ENCODE measurements at regions not wholly inside any gene's neighbourhood (a gene's known extent, or its start where the extent isn't known, plus 50 kb on each side); places are given as distances from the start of the nearest gene placed in this dataset.

DNA sequence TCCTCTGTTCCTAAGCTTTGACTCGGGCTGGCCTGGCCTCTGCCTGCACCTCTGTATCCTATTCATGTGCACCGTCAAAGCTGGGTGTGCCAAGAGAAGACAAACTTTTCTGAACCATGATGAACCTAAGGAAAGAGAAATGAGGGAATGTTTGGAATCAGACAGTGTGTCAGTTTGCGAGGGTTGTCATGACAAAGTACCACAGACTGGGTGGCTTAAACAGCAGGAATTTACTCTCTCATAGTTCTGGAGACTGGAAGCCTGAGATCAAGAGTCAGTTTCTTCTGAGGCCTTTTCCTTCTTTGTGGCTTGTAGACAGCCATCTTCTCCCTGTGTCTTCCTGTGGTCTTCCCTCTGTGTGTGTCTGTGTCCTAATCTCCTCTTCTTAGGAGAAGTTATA, 129.0 kb downstream of the KATNIP start:
- H3K27ac ChIP-seq: no peak overlapping the region
- H3F3A ChIP-seq (ENCODE audit: insufficient read depth, low read depth): no peaks in the 10 kb centered on the region
- no peak for TF ChIP-seq EZH2 (IDR thresholded peaks at IDR 0.05; ENCODE audit: low read depth)
- TF ChIP-seq, protein P1, sequence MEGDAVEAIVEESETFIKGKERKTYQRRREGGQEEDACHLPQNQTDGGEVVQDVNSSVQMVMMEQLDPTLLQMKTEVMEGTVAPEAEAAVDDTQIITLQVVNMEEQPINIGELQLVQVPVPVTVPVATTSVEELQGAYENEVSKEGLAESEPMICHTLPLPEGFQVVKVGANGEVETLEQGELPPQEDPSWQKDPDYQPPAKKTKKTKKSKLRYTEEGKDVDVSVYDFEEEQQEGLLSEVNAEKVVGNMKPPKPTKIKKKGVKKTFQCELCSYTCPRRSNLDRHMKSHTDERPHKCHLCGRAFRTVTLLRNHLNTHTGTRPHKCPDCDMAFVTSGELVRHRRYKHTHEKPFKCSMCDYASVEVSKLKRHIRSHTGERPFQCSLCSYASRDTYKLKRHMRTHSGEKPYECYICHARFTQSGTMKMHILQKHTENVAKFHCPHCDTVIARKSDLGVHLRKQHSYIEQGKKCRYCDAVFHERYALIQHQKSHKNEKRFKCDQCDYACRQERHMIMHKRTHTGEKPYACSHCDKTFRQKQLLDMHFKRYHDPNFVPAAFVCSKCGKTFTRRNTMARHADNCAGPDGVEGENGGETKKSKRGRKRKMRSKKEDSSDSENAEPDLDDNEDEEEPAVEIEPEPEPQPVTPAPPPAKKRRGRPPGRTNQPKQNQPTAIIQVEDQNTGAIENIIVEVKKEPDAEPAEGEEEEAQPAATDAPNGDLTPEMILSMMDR (conservative IDR thresholded peaks at IDR 0.05): no peak
- no peaks in the 10 kb centered on the region for H3K79me2 ChIP-seq (ENCODE audit: low read depth)
- H3K4me1 ChIP-seq (replicated peaks; ENCODE audit: insufficient read depth): no peaks in the 10 kb centered on the region
- H3K27me3 ChIP-seq (ENCODE audit: insufficient read depth, low read depth): no peaks in the 10 kb centered on the region
- H4K20me1 ChIP-seq (ENCODE audit: insufficient read depth): 0 out of 2 replicates have a peak, but pooled peaks cover 3% of the 10 kb centered on the region
- H3K9me2 ChIP-seq (ENCODE audit: insufficient read depth): no peaks in the 10 kb centered on the region
- no peak overlapping the region for H3K4me3 ChIP-seq
- intact Hi-C loops (cut with micrococcal nuclease; ENCODE audit: unreplicated experiment): no loop called here
- no peak overlapping the region for H2AFZ ChIP-seq
- no peak for DNase-seq
- peaks cover 4% of the 10 kb centered on the region; the same call in 1 of the 2 replicates for H3K36me3 ChIP-seq (ENCODE audit: low read depth)
- H3K4me2 ChIP-seq: no peak overlapping the region
- ChIA-PET CTCF (no interaction called here), POLR2A (ENCODE audit: unreplicated experiment) (no interaction called here)
- H3K9me3 ChIP-seq (ENCODE audit: insufficient read depth, low read depth): no peaks in the 10 kb centered on the region
- no TSS peak for BruUV-seq (replicated peaks)

DNA sequence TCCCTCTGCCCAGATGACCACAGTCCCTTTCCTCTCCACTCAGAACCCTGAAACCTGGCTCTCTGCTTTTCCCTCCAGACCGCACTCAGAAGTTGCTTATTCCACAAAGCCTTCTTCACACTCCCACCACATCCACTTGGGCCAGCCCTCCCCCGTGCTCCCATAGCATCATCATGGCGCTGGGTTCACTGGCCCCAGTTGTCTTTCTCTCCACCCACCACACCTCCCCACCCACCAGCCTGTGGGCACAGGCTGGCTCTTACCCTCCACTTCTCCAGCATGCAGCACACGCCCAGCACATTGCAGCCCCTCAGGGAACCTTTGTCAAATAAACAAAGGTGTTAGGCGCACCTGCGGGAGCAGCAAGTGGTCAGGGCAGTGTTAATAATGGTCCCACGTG, 130.0 kb downstream of the KATNIP start:
- H3K27ac ChIP-seq: no peak overlapping the region
- H3K9me2 ChIP-seq (ENCODE audit: insufficient read depth): no peaks in the 10 kb centered on the region
- no peak overlapping the region for H2AFZ ChIP-seq
- POLR2A ChIA-PET (ENCODE audit: unreplicated experiment): no interaction called here
- TF ChIP-seq, protein P1 (conservative IDR thresholded peaks at IDR 0.05): no peak
- no peak for TF ChIP-seq EZH2 (IDR thresholded peaks at IDR 0.05; ENCODE audit: low read depth)
- no peaks in the 10 kb centered on the region for H3K79me2 ChIP-seq (ENCODE audit: low read depth)
- intact Hi-C loops (cut with micrococcal nuclease; ENCODE audit: unreplicated experiment): no loop called here
- no TSS peak for BruUV-seq (replicated peaks)
- H3K4me1 ChIP-seq (replicated peaks; ENCODE audit: insufficient read depth): no peaks in the 10 kb centered on the region
- no peaks in the 10 kb centered on the region for H3K27me3 ChIP-seq (ENCODE audit: insufficient read depth, low read depth)
- no peaks in the 10 kb centered on the region for H3K9me3 ChIP-seq (ENCODE audit: insufficient read depth, low read depth)
- H4K20me1 ChIP-seq (ENCODE audit: insufficient read depth): 0 out of 2 replicates have a peak, but pooled peaks cover 3% of the 10 kb centered on the region
- no peaks in the 10 kb centered on the region for H3F3A ChIP-seq (ENCODE audit: insufficient read depth, low read depth)
- H3K4me2 ChIP-seq: no peak overlapping the region
- peaks cover 8% of the 10 kb centered on the region for H3K36me3 ChIP-seq (ENCODE audit: low read depth)
- no peak for DNase-seq
- no peak overlapping the region for H3K4me3 ChIP-seq
- CTCF ChIA-PET: no interaction called here

DNA sequence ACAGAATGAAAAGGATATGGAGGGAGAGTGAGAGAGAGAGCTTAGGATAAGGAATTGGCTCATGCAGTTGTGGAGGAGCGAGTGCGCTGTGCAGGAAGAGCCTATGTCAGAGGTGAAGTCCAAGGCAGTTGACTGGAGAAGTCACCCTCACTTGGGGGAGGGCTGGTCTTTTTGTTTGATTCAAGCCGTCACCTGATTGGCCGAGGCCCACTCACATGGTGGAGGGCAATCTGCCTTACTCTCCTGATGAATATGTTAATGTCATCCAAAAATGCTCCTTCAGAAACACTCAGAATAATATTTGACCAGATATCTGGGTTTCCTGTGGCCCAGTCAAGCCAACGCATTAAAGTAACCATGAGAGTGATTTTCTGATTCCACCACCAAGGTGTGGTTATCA, 131.7 kb downstream of the KATNIP start:
- Histone ChIP-seq H3K9me2 (ENCODE audit: insufficient read depth) (no peaks in the 10 kb centered on the region), H3K36me3 (ENCODE audit: low read depth) (peaks cover 8% of the 10 kb centered on the region), H3K27ac (no peak overlapping the region), H3K9me3 (ENCODE audit: insufficient read depth, low read depth) (no peaks in the 10 kb centered on the region), H3F3A (ENCODE audit: insufficient read depth, low read depth) (no peaks in the 10 kb centered on the region), H4K20me1 (ENCODE audit: insufficient read depth) (no peaks in the 10 kb centered on the region), H3K27me3 (ENCODE audit: insufficient read depth, low read depth) (no peaks in the 10 kb centered on the region), H3K79me2 (ENCODE audit: low read depth) (no peaks in the 10 kb centered on the region), H3K4me3 (no peak overlapping the region), H3K4me2 (no peak overlapping the region), H2AFZ (no peak overlapping the region), H3K4me1 (replicated peaks; ENCODE audit: insufficient read depth) (no peaks in the 10 kb centered on the region)
- no peak for DNase-seq
- BruUV-seq (replicated peaks): no TSS peak
- CTCF ChIA-PET: no interaction called here
- intact Hi-C loops (cut with micrococcal nuclease; ENCODE audit: unreplicated experiment): no loop called here
- no peak for TF ChIP-seq EZH2 (IDR thresholded peaks at IDR 0.05; ENCODE audit: low read depth)
- TF ChIP-seq, protein P1 (conservative IDR thresholded peaks at IDR 0.05): no peak
- POLR2A ChIA-PET (ENCODE audit: unreplicated experiment): no interaction called here

All from PC-9 (cell line).